ENCODE measurements at regions not wholly inside any gene's neighbourhood (a gene's known extent, or its start where the extent isn't known, plus 50 kb on each side); places are given as distances from the start of the nearest gene placed in this dataset.

- no peaks in the 10 kb centered on the region for H3K9me3 ChIP-seq
- DNase-seq: no peak
- no peak for TF ChIP-seq CTCF (IDR thresholded peaks at IDR 0.05)
- H3K4me1 ChIP-seq: no peaks in the 10 kb centered on the region
- H3K27ac ChIP-seq: no peak overlapping the region
- intact Hi-C loops (cut with DNase I): no loop called here
- H3K27me3 ChIP-seq: no peaks in the 10 kb centered on the region
- ATAC-seq: no peak
- no peaks in the 10 kb centered on the region for H3K36me3 ChIP-seq
- H3K4me3 ChIP-seq: no peak overlapping the region
Observed at GRCh38 chr15:39184701-39185390, 396.0 kb upstream of the THBS1 start.

GRCh38 chr15:39188314-39188713 is 392.6 kb upstream of the THBS1 start:
- intact Hi-C loops (cut with DNase I): no loop called here
- H3K36me3 ChIP-seq: no peaks in the 10 kb centered on the region
- H3K27ac ChIP-seq: no peak overlapping the region
- DNase-seq (no peak), ATAC-seq (no peak)
- H3K9me3 ChIP-seq: no peaks in the 10 kb centered on the region
- no peak for TF ChIP-seq CTCF (IDR thresholded peaks at IDR 0.05)
- no peaks in the 10 kb centered on the region for H3K4me1 ChIP-seq
- H3K4me3 ChIP-seq: no peak overlapping the region
- H3K27me3 ChIP-seq: no peaks in the 10 kb centered on the region

- Histone ChIP-seq H3K27me3 (no peaks in the 10 kb centered on the region), H3K27ac (no peak overlapping the region), H3K4me1 (no peaks in the 10 kb centered on the region), H3K4me3 (no peak overlapping the region), H3K36me3 (no peaks in the 10 kb centered on the region), H3K9me3 (no peaks in the 10 kb centered on the region)
- ATAC-seq (peak; percentile 43), DNase-seq (no peak)
- no peak for TF ChIP-seq CTCF (IDR thresholded peaks at IDR 0.05)
- intact Hi-C loops (cut with DNase I): no loop called here
Observed at GRCh38 chr15:39188930-39189329, 391.9 kb upstream of the THBS1 start.

- DNase-seq (no peak), ATAC-seq (no peak)
- Histone ChIP-seq H3K27me3 (no peaks in the 10 kb centered on the region), H3K36me3 (no peaks in the 10 kb centered on the region), H3K4me3 (no peak overlapping the region), H3K27ac (no peak overlapping the region), H3K4me1 (no peaks in the 10 kb centered on the region), H3K9me3 (no peaks in the 10 kb centered on the region)
- intact Hi-C loops (cut with DNase I): no loop called here
- TF ChIP-seq CTCF (IDR thresholded peaks at IDR 0.05): no peak
Observed at GRCh38 chr15:39191871-39192291, 389.0 kb upstream of the THBS1 start.

GRCh38 chr15:39192351-39192750 is 388.5 kb upstream of the THBS1 start:
- Histone ChIP-seq H3K4me1 (no peaks in the 10 kb centered on the region), H3K36me3 (no peaks in the 10 kb centered on the region), H3K4me3 (no peak overlapping the region), H3K9me3 (no peaks in the 10 kb centered on the region), H3K27ac (no peak overlapping the region), H3K27me3 (no peaks in the 10 kb centered on the region)
- DNase-seq: no peak
- ATAC-seq: no peak
- no peak for TF ChIP-seq CTCF (IDR thresholded peaks at IDR 0.05)
- intact Hi-C loops (cut with DNase I): no loop called here
